ENCODE measurements at regions not wholly inside any gene's neighbourhood (a gene's known extent, or its start where the extent isn't known, plus 50 kb on each side); places are given as distances from the start of the nearest gene placed in this dataset.
"Not testable (repeated sequence)": the region's sequence is repeated elsewhere in the genome, so short reads cannot be mapped to it uniquely, and the experiment has no call there.

DNA sequence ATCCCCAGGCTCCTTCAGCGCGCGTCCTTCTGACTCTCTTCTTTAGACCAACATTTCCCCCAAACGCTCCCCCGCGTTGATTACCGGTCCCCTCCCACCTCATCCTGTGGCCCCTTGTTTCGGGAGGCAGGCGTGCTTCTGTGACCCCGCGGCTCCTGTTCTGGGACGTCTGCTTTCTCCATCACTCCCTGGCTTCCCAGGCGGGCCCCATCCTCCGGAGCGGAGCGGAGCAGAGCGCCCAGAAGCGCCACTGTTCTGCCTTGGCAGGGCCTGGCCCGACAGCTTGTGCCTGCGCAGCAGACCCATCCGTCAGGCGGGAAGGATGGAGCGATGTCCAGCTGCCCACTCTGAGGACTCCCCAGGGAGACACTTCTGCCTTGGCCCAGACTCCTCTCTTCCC lies 1689.8 kb upstream of the DEFB115 start:
- not testable (repeated sequence) for TF ChIP-seq REST (IDR thresholded peaks at IDR 0.05; ENCODE audit: insufficient replicate concordance, low read depth); POLR2AphosphoS5 (IDR thresholded peaks at IDR 0.05; ENCODE audit: low read depth); GABPA (IDR thresholded peaks at IDR 0.05; ENCODE audit: low read depth); SPI1 (IDR thresholded peaks at IDR 0.05; ENCODE audit: borderline replicate concordance, low read depth)
- TF ChIP-seq, protein P1, sequence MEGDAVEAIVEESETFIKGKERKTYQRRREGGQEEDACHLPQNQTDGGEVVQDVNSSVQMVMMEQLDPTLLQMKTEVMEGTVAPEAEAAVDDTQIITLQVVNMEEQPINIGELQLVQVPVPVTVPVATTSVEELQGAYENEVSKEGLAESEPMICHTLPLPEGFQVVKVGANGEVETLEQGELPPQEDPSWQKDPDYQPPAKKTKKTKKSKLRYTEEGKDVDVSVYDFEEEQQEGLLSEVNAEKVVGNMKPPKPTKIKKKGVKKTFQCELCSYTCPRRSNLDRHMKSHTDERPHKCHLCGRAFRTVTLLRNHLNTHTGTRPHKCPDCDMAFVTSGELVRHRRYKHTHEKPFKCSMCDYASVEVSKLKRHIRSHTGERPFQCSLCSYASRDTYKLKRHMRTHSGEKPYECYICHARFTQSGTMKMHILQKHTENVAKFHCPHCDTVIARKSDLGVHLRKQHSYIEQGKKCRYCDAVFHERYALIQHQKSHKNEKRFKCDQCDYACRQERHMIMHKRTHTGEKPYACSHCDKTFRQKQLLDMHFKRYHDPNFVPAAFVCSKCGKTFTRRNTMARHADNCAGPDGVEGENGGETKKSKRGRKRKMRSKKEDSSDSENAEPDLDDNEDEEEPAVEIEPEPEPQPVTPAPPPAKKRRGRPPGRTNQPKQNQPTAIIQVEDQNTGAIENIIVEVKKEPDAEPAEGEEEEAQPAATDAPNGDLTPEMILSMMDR (IDR thresholded peaks at IDR 0.05; ENCODE audit: insufficient read depth, low read length), result not testable (repeated sequence)

Measured in HL-60 (cell line).